SK-N-MC (cell line): ENCODE measurements at regions not wholly inside any gene's neighbourhood (a gene's known extent, or its start where the extent isn't known, plus 50 kb on each side); places are given as distances from the start of the nearest gene placed in this dataset.
A peak's percentile ranks its signal among the peaks of the same experiment; 100 is the strongest.
"Not testable (repeated sequence)": the region's sequence is repeated elsewhere in the genome, so short reads cannot be mapped to it uniquely, and the experiment has no call there.

Experiments used
- DNase-seq: peaks from one replicate; pipeline ENCODE4 v3.0.0-alpha.2; 2011; ENCODE audit warnings: low read depth, low spot score
- H3K27ac ChIP-seq: fragments of 200-600 bp; sonication (generic); 2 replicates; pipeline ENCODE4 v1.5.1; 2016; ENCODE audit warnings: mixed run types
- H3K36me3 ChIP-seq: fragments of 200-600 bp; sonication (generic); 2 replicates; pipeline ENCODE4 v1.6.1; 2017; ENCODE audit warnings: antibody characterized with exemption, low read length, mixed read lengths; ENCODE audit not compliant: insufficient read depth
- H3K4me3 ChIP-seq: fragments of 200-600 bp; sonication (generic); 2 replicates; pipeline ENCODE4 v1.5.1; 2016
- H3K9ac ChIP-seq: fragments of 200-600 bp; sonication (generic); 2 replicates; pipeline ENCODE4 v1.8.0; 2017; ENCODE audit warnings: mixed run types, mixed read lengths; ENCODE audit not compliant: insufficient read length
- H3K9me3 ChIP-seq: fragments of 200-600 bp; sonication (generic); 2 replicates; pipeline ENCODE4 v1.6.1; 2017; ENCODE audit warnings: low read depth, mild to moderate bottlenecking, antibody characterized with exemption, low read length, moderate library complexity, mixed read lengths
- FOXP2 ChIP-seq: optimal IDR thresholded peaks from 2 replicates; pipeline ENCODE3; 2011; ENCODE audit warnings: mild to moderate bottlenecking, moderate library complexity; ENCODE audit not compliant: insufficient read depth; ENCODE audit errors: extremely low read length, control extremely low read depth
- POLR2AphosphoS5 ChIP-seq: IDR thresholded peaks from 2 replicates; pipeline ENCODE4 v1.6.1; 2012; ENCODE audit warnings: mild to moderate bottlenecking, low read depth, low read length, borderline replicate concordance

- no peaks in the 10 kb centered on the region for H3K36me3 ChIP-seq
- no peak overlapping the region for H3K27ac ChIP-seq
- TF ChIP-seq FOXP2 (no peak), POLR2AphosphoS5 (peak; percentile 66)
- H3K4me3 ChIP-seq: peak overlapping the region; percentile 65
- no peaks in the 10 kb centered on the region for H3K9me3 ChIP-seq
- H3K9ac ChIP-seq: no peak overlapping the region
- no peak for DNase-seq
These were observed 880.5 kb upstream of the DEFB115 start for GRCh38 chr20:30376767-30377658.

GRCh38 chr20:30378317-30378716 is 879.1 kb upstream of the DEFB115 start:
- not testable (repeated sequence) for H3K9ac ChIP-seq, H3K36me3 ChIP-seq, H3K4me3 ChIP-seq, DNase-seq, H3K9me3 ChIP-seq, H3K27ac ChIP-seq

- H3K36me3 ChIP-seq, H3K27ac ChIP-seq, H3K4me3 ChIP-seq, H3K9ac ChIP-seq, DNase-seq, H3K9me3 ChIP-seq: not testable (repeated sequence)
These were observed 878.7 kb upstream of the DEFB115 start for GRCh38 chr20:30378721-30379120.

- not testable (repeated sequence) for H3K9ac ChIP-seq, H3K9me3 ChIP-seq, DNase-seq, H3K4me3 ChIP-seq, H3K27ac ChIP-seq, H3K36me3 ChIP-seq
These were observed 872.6 kb upstream of the DEFB115 start for GRCh38 chr20:30384841-30385240.

- DNase-seq, H3K9me3 ChIP-seq, H3K4me3 ChIP-seq, H3K9ac ChIP-seq, H3K27ac ChIP-seq, H3K36me3 ChIP-seq: not testable (repeated sequence)
These were observed 871.4 kb upstream of the DEFB115 start for GRCh38 chr20:30386099-30386498.

DNA sequence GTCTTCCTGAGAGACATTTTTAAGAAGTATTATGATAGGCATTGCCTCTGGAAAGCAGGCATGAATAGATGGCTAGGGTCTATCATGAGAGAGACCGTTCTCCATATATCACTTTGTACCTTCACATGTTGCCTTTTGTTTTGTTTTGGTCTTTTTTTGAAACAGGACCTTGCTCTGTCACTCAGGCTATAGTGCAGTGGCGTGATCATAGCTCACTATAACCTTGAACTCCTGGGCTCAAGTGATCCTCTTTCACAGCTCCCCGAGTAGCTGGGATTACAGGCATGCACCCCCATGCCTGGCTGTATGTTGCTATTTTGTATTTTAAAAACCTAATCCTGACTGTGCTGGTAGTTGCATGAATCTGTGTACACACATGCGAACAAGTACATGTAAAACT is 869.6 kb upstream of the DEFB115 start:
- not testable (repeated sequence) for H3K36me3 ChIP-seq, H3K27ac ChIP-seq, H3K4me3 ChIP-seq, H3K9me3 ChIP-seq, DNase-seq, H3K9ac ChIP-seq

GRCh38 chr20:30393523-30393922 is 863.9 kb upstream of the DEFB115 start:
- H3K27ac ChIP-seq, H3K9me3 ChIP-seq, H3K9ac ChIP-seq, H3K36me3 ChIP-seq, H3K4me3 ChIP-seq, DNase-seq: not testable (repeated sequence)

DNA sequence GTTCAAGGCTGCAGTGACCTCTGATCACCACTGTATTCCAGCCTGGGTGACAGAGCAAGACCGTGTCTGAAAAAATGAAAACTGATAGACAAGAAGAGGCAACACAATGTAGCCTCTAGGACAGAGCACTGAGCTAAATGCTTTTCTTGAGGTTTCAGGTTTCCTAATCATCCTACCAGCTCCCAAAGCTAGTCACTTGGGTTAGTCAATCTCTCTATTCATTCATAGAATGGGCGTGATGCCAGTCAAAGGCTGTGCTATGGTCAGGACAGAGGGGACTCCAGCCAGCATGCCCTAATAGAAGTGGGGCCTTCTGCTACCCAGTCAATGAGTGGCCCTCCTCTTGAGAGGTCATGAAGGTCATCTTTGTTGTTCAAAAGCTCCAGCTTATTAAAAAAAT is 860.4 kb upstream of the DEFB115 start:
- not testable (repeated sequence) for DNase-seq, H3K36me3 ChIP-seq, H3K4me3 ChIP-seq, H3K9ac ChIP-seq, H3K9me3 ChIP-seq, H3K27ac ChIP-seq

DNA sequence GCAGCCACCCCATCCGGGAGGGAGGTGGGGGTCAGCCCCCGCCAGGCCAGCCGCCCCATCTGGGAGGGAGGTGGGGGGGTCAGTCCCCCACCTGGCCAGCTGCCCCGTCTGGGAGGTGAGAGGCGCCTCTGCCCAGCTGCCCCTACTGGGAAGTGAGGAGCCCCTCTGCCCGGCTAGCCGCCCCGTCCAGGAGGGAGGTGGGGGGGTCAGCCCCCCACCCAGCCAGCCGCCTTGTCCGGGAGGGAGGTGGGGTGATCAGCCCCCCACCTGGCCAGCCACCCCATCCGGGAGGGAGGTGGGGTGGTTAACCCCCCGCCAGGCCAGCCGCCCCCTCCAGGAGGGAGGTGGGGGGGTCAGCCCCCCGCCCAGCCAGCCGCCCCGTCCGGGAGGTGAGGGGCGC is 852.4 kb upstream of the DEFB115 start:
- not testable (repeated sequence) for DNase-seq, H3K9ac ChIP-seq, H3K4me3 ChIP-seq, H3K36me3 ChIP-seq, H3K9me3 ChIP-seq, H3K27ac ChIP-seq

- H3K9ac ChIP-seq, H3K4me3 ChIP-seq, H3K27ac ChIP-seq, H3K36me3 ChIP-seq, DNase-seq, H3K9me3 ChIP-seq: not testable (repeated sequence)
These were observed 851.9 kb upstream of the DEFB115 start for GRCh38 chr20:30405585-30405984.

GRCh38 chr20:30406370-30406769 is 851.1 kb upstream of the DEFB115 start:
- not testable (repeated sequence) for H3K36me3 ChIP-seq, H3K4me3 ChIP-seq, H3K27ac ChIP-seq, H3K9me3 ChIP-seq, DNase-seq, H3K9ac ChIP-seq
